H7 (cell line): ENCODE measurements at regions not wholly inside any gene's neighbourhood (a gene's known extent, or its start where the extent isn't known, plus 50 kb on each side); places are given as distances from the start of the nearest gene placed in this dataset.
"Not testable (repeated sequence)": the region's sequence is repeated elsewhere in the genome, so short reads cannot be mapped to it uniquely, and the experiment has no call there.

Experiments
- DNase-seq: peaks from one replicate; pipeline ENCODE4 v3.0.0; 2012
- H3K27me3 ChIP-seq: 2 replicates; pipeline ENCODE4 v1.6.0; 2011; ENCODE audit warnings: mild to moderate bottlenecking, low read length; ENCODE audit not compliant: control insufficient read depth, insufficient read depth
- H3K36me3 ChIP-seq: replicated peaks from 2 replicates; pipeline ENCODE4 v1.5.1; 2011; ENCODE audit warnings: low read length; ENCODE audit not compliant: control insufficient read depth, insufficient read depth
- H3K4me3 ChIP-seq: 2 replicates; pipeline ENCODE4 v1.5.1; 2011; ENCODE audit warnings: low read depth, mild to moderate bottlenecking, control low read depth, low read length, moderate library complexity; ENCODE audit not compliant: insufficient read depth

- DNase-seq, result no peak
- Histone ChIP-seq H3K36me3 (no peaks in the 10 kb centered on the region), H3K27me3 (no peaks in the 10 kb centered on the region), H3K4me3 (no peak overlapping the region)
These were observed 500.4 kb downstream of the SLC6A15 start for GRCh38 chr12:84412226-84412625.

GRCh38 chr12:84411031-84411430 lies 501.6 kb downstream of the SLC6A15 start:
- no peak for DNase-seq
- H3K4me3 ChIP-seq, result no peak overlapping the region
- no peaks in the 10 kb centered on the region for H3K27me3 ChIP-seq
- no peaks in the 10 kb centered on the region for H3K36me3 ChIP-seq

GRCh38 chr12:84408936-84409335 lies 503.7 kb downstream of the SLC6A15 start:
- Histone ChIP-seq H3K36me3 (no peaks in the 10 kb centered on the region), H3K4me3 (no peak overlapping the region), H3K27me3 (no peaks in the 10 kb centered on the region)
- DNase-seq, result no peak

- H3K27me3 ChIP-seq, H3K36me3 ChIP-seq, DNase-seq, H3K4me3 ChIP-seq: not testable (repeated sequence)
These were observed 505.9 kb downstream of the SLC6A15 start for GRCh38 chr12:84406720-84407119.

GRCh38 chr12:84397846-84398245 lies 514.8 kb downstream of the SLC6A15 start:
- Histone ChIP-seq H3K36me3 (no peaks in the 10 kb centered on the region), H3K4me3 (no peak overlapping the region), H3K27me3 (no peaks in the 10 kb centered on the region)
- DNase-seq, result no peak

DNA sequence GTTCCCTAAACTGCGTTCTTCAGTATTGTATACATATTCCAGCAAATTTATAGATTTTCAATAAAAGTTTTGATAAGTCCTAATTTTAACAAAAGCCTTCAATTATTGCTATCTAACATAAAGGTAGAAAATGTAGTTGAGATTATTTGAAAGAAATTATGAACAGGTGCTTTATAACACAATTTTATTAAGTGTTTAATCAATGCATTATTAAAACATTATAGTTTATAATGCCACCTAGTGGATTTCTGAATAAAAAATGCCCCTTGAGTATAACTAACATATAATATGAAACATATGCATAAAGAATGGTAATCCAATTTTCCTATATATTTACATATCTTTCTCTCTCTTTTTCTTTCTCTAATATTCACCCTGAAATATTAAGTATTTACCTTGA lies 515.3 kb downstream of the SLC6A15 start:
- Histone ChIP-seq H3K36me3 (no peaks in the 10 kb centered on the region), H3K4me3 (no peak overlapping the region), H3K27me3 (no peaks in the 10 kb centered on the region)
- no peak for DNase-seq

GRCh38 chr12:84391176-84391575 lies 521.4 kb downstream of the SLC6A15 start:
- H3K4me3 ChIP-seq, result not testable (repeated sequence)

DNA sequence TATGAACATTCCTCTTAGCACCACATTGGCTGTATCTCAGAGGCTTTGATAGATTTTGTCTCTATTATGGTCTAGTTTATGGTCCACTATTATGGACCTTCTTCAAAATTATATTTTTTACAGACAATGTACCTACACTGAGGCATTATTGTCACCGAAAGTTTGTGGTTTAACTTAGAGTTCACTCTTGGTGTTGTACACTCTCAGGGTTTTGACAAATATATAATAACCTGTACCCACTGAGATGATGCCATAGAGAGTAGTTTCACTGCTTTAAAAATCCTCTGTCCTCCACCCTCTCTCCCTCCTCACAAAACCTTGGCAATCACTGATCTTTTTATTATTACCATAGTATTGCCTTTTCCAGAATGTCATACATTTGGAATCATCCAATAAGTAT lies 528.2 kb downstream of the SLC6A15 start:
- no peaks in the 10 kb centered on the region for H3K36me3 ChIP-seq
- H3K27me3 ChIP-seq, result no peaks in the 10 kb centered on the region
- DNase-seq, result no peak
- no peak overlapping the region for H3K4me3 ChIP-seq

More at GRCh38 chr12:84391176-84391575, 521.4 kb downstream of the SLC6A15 start:
- not testable (repeated sequence) for H3K36me3 ChIP-seq, H3K27me3 ChIP-seq, DNase-seq

- DNase-seq, H3K36me3 ChIP-seq, H3K4me3 ChIP-seq, H3K27me3 ChIP-seq: not testable (repeated sequence)
These were observed 530.1 kb downstream of the SLC6A15 start for GRCh38 chr12:84382486-84382885.

DNA sequence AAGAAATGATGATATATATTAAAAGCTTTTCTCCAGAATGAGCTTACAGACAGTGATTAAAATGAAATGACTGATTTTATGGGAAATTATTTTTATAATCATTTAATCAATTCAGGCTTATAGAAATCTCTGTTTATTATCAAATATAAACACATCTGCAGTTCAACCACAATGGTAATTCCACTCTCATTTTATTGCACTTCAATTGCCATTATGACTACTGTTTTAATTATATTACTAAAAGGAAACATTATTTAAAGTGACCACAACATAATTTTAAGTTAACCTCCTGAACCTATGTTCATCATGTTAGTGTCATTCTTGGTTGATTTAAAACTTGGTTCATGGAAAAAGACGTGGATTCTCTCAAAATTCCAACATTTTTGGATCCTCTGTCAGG lies 536.3 kb downstream of the SLC6A15 start:
- Histone ChIP-seq H3K36me3 (no peaks in the 10 kb centered on the region), H3K4me3 (no peak overlapping the region), H3K27me3 (no peaks in the 10 kb centered on the region)
- DNase-seq, result no peak

- no peak for DNase-seq
These were observed 537.0 kb downstream of the SLC6A15 start for GRCh38 chr12:84375449-84376170.

GRCh38 chr12:84362552-84362897 lies 550.1 kb downstream of the SLC6A15 start:
- no peak overlapping the region for H3K4me3 ChIP-seq
- no peaks in the 10 kb centered on the region for H3K36me3 ChIP-seq
- H3K27me3 ChIP-seq, result no peaks in the 10 kb centered on the region
- DNase-seq, result no peak

More at GRCh38 chr12:84375449-84376170, 537.0 kb downstream of the SLC6A15 start:
- Histone ChIP-seq H3K4me3 (no peak overlapping the region), H3K36me3 (no peaks in the 10 kb centered on the region), H3K27me3 (no peaks in the 10 kb centered on the region)

DNA sequence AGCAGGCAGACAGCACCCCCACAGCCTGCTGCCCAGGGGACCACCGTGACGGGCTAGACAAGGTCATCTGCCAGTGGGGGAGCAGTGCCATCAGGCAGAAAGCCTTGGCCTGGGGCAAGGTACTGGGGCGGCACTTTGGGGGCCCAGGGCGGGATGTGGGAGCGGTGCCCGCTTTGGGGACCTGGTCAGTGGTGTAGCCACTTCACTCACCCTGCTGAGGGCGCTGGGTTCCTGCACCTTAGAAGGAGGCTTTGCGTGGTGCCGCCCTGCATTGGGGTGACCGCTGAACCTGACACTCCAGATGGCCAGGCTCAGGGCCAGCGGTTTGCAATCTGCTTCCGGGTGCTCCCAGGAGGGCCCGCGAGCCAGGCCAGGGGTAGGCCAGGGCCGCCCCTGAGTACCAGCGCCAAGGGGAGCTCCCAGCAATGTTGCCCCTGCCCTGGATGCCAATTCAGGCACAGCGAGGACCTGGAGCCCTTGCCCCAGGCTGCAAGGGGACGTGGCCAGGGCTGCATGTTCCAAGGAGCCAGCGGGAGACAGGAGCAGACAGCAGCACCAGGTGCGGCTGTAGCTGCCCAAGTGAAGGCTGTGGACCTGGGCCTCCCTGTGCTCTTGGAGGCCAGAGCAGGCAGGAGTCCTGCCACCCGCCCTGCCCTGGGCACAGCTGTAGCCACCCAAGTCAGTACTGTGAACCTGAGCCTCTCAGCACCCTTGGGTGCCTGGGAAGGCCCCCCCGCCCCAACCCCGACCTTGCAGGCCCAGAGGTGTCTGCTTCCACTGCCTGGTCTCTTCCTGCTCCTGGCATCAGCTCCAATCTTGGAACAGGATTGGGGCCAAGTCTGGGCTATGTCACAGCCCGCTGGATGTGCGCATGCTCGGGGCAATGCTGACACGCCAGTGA lies 550.7 kb downstream of the SLC6A15 start:
- Histone ChIP-seq H3K36me3 (no peaks in the 10 kb centered on the region), H3K27me3 (no peaks in the 10 kb centered on the region), H3K4me3 (no peak overlapping the region)
- peak; percentile 4 for DNase-seq

DNA sequence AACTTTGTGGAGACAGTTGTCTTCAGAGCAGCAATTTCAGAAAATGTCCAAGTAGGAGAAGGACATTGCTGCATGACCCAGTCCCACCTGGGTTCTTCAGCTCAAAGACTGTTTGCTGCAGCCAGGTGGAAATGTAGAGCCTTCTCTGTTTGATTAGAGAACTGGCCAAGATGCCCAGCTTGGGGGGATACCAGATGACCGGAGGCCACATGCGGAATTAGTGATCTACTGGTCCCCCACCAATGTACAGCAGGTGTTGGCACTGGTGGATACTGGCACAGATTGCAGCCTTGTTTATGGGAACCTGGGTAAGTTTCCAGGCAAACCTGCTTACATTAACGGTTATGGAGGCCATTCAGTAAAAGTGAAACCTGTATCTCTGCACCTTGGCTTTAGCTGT lies 555.3 kb downstream of the SLC6A15 start:
- no peak for DNase-seq
- Histone ChIP-seq H3K27me3 (no peaks in the 10 kb centered on the region), H3K4me3 (no peak overlapping the region), H3K36me3 (no peaks in the 10 kb centered on the region)

DNA sequence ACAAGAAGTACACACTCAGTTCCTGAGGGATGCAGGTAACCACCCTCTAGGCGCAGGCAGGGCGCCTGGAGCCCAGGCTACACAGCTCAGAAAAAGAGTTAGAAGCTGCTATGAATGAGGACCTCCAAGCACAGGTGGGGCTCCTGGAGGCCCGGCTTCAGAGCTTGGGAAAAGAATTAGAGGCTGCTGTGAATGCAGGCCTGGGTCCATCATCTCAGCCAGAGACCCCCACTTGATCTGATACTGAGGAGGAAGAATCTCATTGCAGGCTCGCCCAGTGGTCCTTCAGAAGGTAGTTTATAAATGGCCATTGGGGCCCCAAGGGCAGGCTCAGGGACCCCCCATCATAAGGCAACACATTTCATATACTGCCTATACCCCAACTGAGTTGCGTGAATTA lies 556.4 kb downstream of the SLC6A15 start:
- Histone ChIP-seq H3K27me3 (no peaks in the 10 kb centered on the region), H3K4me3 (no peak overlapping the region), H3K36me3 (no peaks in the 10 kb centered on the region)
- DNase-seq, result no peak
